Fibroblast of gingiva (primary cell): ENCODE measurements at regions not wholly inside any gene's neighbourhood (a gene's known extent, or its start where the extent isn't known, plus 50 kb on each side); places are given as distances from the start of the nearest gene placed in this dataset.

Experiments used
- DNase-seq: peaks from one replicate; pipeline ENCODE4 v3.0.0-alpha.2; 2011; ENCODE audit warnings: low read depth

DNA sequence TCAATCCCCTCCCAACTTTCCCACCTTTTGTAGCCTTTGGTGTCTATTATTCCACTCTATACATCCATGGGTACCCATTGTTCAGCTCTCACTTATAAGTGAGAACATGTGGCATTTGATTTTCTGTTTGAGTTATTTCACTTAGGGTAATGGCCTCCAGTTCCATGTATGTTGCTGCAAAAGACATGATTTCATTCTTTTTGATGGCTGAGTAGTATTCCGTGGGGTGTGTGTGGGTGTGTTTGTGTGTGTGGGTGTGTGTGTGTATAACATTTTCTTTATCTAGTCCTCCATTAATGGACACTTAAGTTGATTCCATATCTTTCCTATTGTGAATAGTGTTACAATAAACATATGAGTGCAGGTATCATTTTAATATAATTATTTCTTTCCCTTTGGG lies 157.5 kb upstream of the FSTL4 start:
- DNase-seq, result no peak

DNA sequence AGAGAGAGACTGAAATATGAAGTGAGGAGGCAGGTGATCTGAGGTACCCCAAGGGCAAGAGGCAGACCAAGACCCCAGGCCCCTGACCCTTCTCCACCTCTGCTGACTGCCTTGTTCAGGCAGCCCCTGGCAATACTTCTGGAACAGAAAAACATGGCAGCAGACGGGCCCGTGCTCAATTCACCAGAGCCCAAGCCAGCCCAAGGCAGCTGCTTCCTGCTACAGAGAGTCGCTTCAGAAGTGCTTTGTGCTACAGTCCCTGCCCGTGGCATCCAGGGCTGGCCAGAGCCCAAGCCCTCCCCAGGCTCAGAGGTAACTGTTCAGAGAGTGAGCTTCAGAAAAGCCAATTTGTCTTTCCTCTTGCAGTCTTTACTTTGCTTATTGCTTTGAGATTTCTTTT lies 151.4 kb upstream of the FSTL4 start:
- no peak for DNase-seq

DNA sequence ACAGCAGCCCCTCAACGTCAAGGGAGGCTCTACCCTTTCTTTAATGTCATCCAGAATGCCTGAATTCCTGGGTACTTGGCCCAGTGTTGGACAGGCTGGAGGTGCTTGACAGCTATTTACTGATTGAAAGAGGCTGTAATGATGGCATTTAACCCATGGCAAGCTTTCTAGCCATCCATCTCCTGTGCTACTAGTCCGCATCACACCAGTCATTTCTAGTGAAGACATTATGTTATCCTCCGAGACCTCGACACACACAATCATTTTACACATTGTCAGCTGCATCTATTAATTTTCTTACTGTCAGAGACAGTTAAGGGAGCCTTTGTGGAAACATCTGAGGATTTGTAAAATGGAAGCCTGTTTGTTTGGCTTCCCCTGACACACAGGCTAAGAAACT lies 149.3 kb upstream of the FSTL4 start:
- DNase-seq, result no peak

GRCh38 chr5:133760532-133760931 lies 148.2 kb upstream of the FSTL4 start:
- DNase-seq, result no peak

GRCh38 chr5:133758641-133759040 lies 146.3 kb upstream of the FSTL4 start:
- no peak for DNase-seq

GRCh38 chr5:133757396-133757945 lies 145.1 kb upstream of the FSTL4 start:
- DNase-seq, result no peak

DNA sequence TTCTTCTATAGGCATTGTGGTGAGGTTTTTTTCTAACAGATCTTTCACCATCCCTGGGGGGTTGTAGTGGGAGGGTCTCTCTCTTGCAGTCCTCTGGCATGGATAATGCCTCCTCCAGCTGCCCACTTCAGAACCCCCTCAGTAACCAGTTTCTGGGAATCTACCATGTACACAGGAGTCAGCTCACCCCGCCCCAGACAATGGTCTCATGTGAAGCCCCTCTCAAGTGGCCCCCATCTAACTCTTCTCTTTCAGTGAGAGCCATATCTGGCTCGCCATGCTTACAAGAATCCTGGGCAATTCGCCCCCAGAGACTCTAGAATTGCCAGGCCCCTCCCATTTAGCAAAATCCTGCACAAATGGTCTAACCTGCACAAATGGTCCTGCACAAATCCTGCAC lies 144.4 kb upstream of the FSTL4 start:
- no peak for DNase-seq

DNA sequence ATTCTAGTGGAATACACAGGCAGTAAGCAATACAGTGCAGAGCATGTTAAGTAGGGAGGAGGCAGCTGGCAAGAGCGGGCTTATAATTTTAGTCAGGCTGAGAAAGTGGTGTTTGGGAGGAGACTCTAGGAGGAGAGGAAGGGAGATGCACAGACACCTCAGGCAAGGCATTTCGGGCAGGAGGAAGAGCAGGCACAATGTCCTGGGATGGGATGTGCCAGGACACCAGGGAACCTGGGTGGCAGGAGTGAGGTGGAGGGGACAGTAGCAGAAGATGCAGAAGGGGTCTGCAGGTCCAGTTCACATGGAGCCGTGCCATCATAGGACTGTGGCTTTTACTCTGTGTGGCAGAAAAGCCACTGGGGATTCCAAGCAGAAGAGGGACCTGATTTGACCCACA lies 143.7 kb upstream of the FSTL4 start:
- DNase-seq, result no peak

DNA sequence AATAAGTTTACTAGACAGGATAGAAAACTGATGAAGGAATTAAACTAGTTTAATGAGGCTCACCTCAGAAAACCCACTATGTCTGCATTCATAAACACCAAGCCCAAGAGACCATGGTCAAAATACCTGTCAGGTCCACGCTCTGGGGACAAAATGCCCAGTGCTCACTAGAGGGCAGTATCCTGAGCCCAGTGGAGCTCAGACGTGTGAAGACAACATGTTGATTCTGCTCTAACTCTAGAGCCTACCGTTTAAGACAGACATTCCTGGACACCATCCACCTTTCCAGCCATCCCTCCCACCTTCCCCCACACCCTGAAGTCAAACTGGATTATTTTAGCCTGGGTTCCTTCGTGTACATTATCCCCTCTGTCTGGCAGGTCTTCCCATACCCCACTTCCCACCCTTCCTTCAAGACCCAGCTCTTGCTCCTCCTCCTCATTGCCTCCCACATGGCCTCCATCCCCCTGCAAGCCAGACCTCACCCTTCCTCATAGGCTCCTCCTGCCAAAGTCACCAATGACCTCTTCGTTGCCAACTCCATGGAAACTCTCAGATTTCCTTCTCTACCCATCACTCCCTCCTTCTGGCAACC lies 142.3 kb upstream of the FSTL4 start:
- DNase-seq, result no peak

- DNase-seq, result no peak
Measured at GRCh38 chr5:133753856-133754255, 141.5 kb upstream of the FSTL4 start.

DNA sequence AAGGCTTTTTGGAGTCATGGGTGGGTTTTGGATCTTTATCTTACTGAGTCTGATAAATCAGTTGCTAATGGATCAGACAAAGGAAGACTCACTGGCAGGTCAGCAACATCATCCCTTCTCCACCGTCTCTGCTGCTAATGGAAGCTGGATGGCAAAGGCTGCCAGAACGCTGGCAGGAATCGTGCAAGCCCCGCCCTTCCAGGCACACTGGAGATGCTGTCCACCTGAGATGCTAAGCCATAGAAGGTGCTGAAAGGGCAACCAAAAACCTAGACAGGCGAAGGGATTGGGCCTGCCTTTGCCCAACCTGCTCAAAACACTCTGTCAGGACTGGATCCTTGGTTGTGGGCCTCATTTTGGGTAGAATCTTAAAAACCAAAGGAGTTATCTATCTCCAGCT lies 139.5 kb upstream of the FSTL4 start:
- no peak for DNase-seq

DNA sequence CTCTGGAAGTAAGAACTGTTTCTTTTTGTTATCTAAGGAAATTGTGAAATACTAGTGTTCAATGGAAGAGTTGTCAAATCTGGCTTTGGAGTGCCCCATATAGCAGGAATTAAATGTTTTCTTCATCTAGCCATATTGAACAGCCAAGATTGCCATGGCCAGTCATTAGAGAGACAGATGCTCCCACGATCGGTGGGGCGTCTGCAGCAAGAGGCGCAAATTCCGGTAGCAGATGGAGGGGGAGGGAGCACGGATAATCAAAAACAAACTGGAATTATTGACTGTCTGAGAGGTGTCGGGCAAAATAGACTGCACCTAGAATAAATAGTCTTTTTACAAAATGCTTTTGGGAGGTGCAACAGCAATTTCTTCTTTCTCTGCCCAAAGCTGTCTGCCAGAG lies 139.1 kb upstream of the FSTL4 start:
- no peak for DNase-seq

GRCh38 chr5:133750856-133751255 lies 138.5 kb upstream of the FSTL4 start:
- DNase-seq, result no peak

GRCh38 chr5:133750356-133750755 lies 138.0 kb upstream of the FSTL4 start:
- no peak for DNase-seq

DNA sequence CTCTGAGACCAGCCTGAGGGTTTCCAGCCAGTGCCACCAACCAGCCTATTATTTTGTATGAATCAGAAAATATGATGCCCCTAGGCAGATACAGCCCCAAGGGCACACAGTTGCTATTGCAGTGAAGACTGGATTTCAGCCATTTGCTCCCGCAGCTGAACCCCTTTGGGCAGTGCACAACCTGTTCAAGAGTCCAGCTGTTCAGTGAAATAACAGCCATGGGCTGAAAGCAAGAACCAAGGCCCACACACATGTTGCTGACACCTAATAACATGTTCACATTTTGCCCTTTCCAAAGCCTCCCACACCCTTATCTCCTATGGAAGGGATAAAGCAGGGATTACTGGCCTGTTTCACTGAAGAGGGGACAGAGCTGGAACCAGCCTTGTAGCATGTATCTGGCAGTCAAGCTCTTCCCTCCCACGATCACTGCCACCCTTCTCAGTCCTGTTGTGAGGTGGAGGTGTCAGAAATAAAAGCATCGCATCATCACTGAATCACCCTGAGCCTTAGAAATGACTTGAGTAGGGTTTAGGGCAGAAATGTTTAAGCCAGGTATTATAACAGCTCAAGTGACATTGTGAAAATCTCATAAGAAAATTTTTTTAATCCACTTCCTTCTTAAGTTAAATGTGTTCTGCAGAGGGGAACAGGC lies 137.1 kb upstream of the FSTL4 start:
- no peak for DNase-seq

DNA sequence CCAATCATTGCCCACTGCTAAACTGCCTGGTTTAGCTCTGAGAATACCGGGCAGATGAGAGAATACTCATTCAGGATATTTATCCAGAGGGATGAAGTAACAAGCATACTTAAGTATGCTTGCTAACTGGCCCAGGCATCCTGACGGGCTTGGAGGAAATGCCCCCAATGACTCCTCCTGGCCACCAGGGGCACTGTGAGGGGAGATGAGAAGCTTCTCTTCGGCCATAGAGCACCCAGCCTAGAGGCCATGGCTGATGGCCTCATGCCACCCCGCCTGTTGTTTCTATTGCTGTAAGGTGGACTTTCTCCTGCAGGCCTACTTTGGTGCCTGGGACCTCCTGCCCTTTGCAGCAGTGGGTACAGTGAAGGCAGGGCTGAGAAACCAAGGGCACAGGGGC lies 134.5 kb upstream of the FSTL4 start:
- no peak for DNase-seq

- DNase-seq, result no peak
Measured at GRCh38 chr5:133744960-133745308, 132.6 kb upstream of the FSTL4 start.

DNA sequence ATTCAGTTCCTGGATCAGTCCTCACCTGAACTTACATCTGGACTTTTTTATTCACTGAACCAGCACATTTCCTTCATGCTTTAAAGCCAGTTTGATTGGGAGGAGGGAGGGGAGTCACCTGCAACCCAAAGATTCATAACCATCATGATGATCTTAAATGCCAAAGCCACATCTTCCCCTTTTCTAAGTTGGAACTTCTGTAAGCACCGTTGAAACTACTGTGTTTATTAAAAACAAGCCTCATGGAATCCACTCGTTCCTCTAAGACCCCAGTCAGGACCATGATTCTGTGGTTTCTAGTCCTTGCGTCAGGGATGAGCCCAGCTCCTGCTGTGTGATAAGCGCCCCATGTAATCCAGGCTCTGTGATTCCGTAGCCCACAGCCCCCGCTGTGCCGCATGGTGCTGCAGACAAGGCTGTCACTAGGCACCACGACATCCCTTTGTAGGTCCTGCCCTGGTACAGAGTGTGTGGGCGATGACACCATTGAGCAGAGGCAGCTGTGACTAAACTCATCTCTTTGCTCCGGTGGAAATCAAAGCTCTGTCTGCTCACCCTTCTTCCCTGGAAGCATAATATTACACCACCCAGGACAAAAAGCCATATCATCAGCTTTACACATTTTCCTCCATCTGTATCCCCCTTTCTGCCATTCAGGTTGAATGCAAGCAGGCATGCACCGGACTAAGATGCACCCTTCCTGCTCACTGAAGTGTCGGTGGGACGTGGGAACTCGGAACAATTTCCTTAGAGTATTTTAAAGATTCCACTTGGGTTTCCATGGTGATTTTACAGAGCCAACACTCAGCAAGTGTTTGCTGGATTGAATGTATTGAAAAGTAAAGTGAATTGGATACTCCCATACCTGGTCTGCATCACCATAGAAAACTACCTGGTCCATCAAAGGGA lies 132.0 kb upstream of the FSTL4 start:
- no peak for DNase-seq

DNA sequence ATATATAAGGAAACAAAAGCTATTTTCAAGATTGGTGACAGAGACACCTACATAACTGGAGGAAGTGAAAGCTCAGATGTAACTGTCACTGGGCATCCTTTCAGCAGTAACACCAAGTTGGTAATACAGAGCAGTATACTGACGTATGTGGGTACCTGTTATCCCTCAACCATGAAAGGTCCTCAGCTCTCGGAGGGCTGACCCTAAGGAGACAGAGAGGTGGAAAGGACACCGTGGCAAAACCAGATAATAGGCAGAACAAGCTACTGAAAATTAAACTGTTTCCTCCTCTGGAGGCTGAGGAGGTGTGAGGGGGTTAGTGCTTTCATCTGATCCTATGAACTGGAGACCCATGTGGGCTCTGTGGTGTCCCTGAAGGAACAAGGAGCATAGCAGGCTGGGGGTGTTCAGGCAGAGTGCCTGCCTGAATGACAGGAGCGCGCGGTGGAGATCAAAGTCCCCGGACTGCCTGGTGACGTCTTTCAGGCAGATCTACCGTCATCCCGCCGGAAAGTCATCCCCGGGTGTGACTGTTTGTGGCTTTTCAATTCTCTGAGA lies 130.2 kb upstream of the FSTL4 start:
- DNase-seq, result no peak

- DNase-seq, result no peak
Measured at GRCh38 chr5:133741818-133742355, 129.5 kb upstream of the FSTL4 start.

GRCh38 chr5:133741396-133741795 lies 129.1 kb upstream of the FSTL4 start:
- no peak for DNase-seq

- no peak for DNase-seq
Measured at GRCh38 chr5:133739181-133739780, 126.9 kb upstream of the FSTL4 start.
